ENCODE measurements at regions not wholly inside any gene's neighbourhood (a gene's known extent, or its start where the extent isn't known, plus 50 kb on each side); places are given as distances from the start of the nearest gene placed in this dataset.
A peak's percentile ranks its signal among the peaks of the same experiment; 100 is the strongest.
"Not testable (repeated sequence)": the region's sequence is repeated elsewhere in the genome, so short reads cannot be mapped to it uniquely, and the experiment has no call there.

DNA sequence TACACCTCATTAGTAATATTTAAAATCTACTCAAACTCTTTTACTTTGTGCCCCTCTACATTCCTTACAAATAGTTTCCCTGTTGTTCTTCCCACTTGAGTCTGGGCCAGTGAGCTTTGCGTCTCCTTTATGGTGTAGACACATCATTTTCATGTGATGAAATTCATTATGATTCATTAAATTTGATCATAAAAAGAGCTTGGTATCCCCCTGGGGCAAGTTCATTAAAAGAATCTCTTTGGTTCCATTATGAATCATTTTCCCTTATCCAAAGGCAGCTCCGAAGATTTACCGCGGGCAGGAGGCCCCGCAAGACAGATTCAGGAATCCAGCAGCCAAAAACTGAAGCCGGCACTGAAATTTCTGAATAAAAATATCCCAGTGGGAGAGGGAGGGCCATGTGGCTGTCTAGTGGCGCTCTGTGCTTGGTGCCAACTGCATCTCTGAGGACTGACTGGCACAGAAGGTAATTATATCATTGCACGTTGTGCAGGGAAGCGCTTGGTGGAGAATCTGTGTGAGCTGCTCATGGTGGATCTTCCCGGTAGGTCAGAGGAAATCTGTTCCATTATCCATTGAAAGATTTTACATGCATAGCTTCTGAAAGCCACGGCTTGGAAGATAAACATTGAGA lies 151.4 kb upstream of the PITRM1 start:
- no peak for DNase-seq (ENCODE audit: low read depth)
- TF ChIP-seq MYC (IDR thresholded peaks at IDR 0.05; ENCODE audit: low read depth, low read length) = no peak
- TF ChIP-seq, protein P1, sequence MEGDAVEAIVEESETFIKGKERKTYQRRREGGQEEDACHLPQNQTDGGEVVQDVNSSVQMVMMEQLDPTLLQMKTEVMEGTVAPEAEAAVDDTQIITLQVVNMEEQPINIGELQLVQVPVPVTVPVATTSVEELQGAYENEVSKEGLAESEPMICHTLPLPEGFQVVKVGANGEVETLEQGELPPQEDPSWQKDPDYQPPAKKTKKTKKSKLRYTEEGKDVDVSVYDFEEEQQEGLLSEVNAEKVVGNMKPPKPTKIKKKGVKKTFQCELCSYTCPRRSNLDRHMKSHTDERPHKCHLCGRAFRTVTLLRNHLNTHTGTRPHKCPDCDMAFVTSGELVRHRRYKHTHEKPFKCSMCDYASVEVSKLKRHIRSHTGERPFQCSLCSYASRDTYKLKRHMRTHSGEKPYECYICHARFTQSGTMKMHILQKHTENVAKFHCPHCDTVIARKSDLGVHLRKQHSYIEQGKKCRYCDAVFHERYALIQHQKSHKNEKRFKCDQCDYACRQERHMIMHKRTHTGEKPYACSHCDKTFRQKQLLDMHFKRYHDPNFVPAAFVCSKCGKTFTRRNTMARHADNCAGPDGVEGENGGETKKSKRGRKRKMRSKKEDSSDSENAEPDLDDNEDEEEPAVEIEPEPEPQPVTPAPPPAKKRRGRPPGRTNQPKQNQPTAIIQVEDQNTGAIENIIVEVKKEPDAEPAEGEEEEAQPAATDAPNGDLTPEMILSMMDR (IDR thresholded peaks at IDR 0.05; ENCODE audit: low read depth, low read length) = no peak
- TF ChIP-seq, protein P2, sequence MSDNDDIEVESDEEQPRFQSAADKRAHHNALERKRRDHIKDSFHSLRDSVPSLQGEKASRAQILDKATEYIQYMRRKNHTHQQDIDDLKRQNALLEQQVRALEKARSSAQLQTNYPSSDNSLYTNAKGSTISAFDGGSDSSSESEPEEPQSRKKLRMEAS (IDR thresholded peaks at IDR 0.05; ENCODE audit: low read depth, low read length) = no peak
- no peak for TF ChIP-seq POLR2A (IDR thresholded peaks at IDR 0.05; ENCODE audit: extremely low read depth, insufficient read length)
- H3K4me3 ChIP-seq (ENCODE audit: low read depth, low read length) = no peak overlapping the region

DNA sequence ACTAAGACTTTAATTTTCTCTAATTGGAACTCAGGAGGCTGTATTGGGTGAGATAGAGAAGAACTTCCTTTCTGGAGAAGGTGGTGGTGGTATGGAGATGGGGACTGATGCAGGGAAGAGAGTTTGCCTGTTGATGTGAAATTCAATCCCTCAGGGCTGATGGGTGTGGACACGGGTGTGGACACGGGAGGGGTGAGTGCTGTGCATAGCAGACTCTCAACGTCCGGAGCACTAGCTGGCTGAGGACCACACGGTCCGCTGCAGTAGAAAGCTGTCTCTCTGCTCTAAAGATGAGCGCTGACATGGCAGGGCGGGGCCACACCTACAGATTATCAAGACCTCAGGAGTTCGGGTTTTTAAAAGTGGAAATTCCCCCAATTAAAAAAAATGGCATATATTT lies 148.5 kb upstream of the PITRM1 start:
- H3K4me3 ChIP-seq (ENCODE audit: low read depth, low read length) = no peak overlapping the region
- TF ChIP-seq, protein P1 (IDR thresholded peaks at IDR 0.05; ENCODE audit: low read depth, low read length) = no peak
- DNase-seq (ENCODE audit: low read depth) = no peak

DNA sequence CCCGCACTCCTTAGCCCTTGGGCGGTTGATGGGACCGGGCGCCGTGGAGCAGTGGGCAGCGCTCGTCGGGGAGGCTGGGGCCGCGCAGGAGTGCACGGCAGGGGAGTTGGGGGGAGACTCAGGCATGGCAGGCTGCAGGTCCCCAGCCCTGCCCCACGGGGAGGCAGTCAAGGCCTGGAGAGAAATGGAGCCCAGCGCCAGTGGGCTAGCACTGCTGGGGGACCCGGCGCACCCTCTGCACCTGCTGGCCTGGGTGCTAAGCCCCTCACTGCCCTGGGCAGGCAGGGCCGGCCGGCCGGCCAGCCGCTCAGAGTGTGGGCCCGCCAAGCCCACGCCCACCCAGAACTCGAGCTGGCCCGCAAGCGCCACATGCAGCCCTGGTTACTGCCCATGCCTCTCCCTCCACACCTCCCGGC lies 147.2 kb upstream of the PITRM1 start:
- no peak overlapping the region for H3K4me3 ChIP-seq (ENCODE audit: low read depth, low read length)
- no peak for DNase-seq (ENCODE audit: low read depth)
- TF ChIP-seq, protein P2 (IDR thresholded peaks at IDR 0.05; ENCODE audit: low read depth, low read length) = no peak
- TF ChIP-seq MYC (IDR thresholded peaks at IDR 0.05; ENCODE audit: low read depth, low read length) (no peak), POLR2A (IDR thresholded peaks at IDR 0.05; ENCODE audit: extremely low read depth, insufficient read length) (no peak)
- TF ChIP-seq, protein P1 (IDR thresholded peaks at IDR 0.05; ENCODE audit: low read depth, low read length) = no peak

DNA sequence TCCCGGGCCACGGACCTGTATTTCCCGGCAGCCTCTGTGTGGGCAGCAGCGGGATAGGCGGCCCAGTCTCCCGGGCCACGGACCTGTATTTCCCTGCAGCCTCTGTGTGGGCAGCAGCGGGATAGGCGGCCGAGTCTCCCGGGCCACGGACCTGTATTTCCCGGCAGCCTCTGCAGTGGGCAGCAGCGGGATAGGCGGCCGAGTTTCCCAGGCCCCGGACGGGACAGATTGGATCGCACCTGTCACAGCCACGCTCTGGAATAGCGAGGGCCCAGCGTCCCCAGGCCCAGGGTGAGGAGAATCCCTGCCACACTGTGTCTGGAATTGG lies 145.9 kb upstream of the PITRM1 start:
- not testable (repeated sequence) for H3K4me3 ChIP-seq (ENCODE audit: low read depth, low read length); DNase-seq (ENCODE audit: low read depth)

GRCh38 chr10:3317553-3318479 lies 145.2 kb upstream of the PITRM1 start:
- H3K4me3 ChIP-seq (ENCODE audit: low read depth, low read length) = not testable (repeated sequence)

DNA sequence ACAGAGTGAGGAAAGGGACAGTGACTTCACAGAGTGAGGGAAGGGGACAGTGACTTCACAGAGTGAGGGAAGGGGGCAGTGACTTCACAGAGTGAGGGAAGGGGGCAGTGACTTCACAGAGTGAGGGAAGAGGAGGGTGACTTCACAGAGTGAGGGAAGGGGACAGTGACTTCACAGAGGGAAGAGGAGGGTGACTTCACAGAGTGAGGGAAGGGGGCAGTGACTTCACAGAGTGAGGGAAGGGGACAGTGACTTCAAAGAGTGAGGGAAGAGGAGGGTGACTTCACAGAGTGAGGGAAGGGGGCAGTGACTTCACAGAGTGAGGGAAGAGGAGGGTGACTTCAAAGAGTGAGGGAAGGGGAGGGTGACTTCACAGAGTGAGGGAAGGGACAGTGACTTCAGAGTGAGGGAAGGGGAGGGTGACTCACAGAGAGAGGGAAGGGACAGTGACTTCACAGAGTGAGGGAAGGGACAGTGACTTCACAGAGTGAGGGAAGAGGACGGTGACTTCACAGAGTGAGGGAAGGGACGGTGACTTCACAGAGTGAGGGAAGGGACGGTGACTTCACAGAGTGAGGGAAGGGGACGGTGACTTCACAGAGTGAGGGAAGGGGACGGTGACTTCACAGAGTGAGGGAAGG lies 142.0 kb upstream of the PITRM1 start:
- not testable (repeated sequence) for DNase-seq (ENCODE audit: low read depth); H3K4me3 ChIP-seq (ENCODE audit: low read depth, low read length)

More at GRCh38 chr10:3317553-3318479, 145.2 kb upstream of the PITRM1 start:
- DNase-seq (ENCODE audit: low read depth) = not testable (repeated sequence)

DNA sequence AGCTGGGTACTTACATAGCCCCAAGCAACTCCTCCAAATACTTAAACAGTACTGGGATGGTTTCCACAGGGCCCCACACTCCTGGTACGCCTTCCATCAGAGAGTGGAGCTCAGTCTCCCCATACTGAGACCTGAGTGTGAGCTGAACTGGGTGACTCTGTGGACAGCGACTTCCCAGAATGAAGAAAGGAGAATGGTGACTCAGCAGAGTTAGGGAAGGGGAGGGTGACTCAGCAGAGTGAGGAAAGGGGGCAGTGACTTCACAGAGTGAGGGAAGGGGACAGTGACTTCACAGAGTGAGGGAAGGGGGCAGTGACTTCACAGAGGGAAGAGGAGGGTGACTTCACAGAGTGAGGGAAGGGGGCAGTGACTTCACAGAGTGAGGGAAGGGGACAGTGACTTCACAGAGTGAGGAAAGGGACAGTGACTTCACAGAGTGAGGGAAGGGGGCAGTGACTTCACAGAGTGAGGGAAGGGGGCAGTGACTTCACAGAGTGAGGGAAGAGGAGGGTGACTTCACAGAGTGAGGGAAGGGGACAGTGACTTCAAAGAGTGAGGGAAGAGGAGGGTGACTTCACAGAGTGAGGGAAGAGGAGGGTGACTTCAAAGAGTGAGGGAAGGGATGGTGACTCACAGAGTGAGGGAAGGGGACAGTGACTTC lies 141.3 kb upstream of the PITRM1 start:
- DNase-seq (ENCODE audit: low read depth) = peak; percentile 65
- H3K4me3 ChIP-seq (ENCODE audit: low read depth, low read length) = not testable (repeated sequence)

DNA sequence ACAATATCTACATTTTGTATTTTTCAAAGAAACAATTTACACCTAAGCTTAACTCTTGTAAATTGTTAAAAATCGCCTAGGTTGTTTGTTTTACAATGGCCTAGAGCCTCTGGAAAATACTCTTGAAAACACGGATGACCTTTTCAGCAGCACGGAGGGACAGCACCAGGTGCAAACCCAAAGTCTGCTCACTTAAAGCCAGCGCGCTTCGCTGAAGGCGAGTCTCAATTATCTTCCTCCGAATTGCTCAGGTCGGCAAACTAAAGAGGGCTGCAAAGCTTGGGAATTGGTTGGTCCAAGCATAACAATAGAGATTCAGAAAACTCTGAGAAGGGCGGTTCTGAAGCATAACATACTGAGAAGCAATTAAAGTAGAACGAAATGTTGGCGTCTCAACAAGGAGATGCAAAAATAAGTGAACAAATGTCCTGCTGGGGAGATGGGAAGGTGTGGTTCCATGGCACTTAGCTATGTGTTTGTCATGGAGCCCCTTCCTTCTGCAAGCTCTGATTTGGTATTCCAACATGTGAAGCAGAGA lies 139.9 kb upstream of the PITRM1 start:
- no peak overlapping the region for H3K4me3 ChIP-seq (ENCODE audit: low read depth, low read length)
- no peak for DNase-seq (ENCODE audit: low read depth)
- TF ChIP-seq, protein P1 (IDR thresholded peaks at IDR 0.05; ENCODE audit: low read depth, low read length) = no peak
- TF ChIP-seq POLR2A (IDR thresholded peaks at IDR 0.05; ENCODE audit: extremely low read depth, insufficient read length) (no peak), MYC (IDR thresholded peaks at IDR 0.05; ENCODE audit: low read depth, low read length) (no peak)
- TF ChIP-seq, protein P2 (IDR thresholded peaks at IDR 0.05; ENCODE audit: low read depth, low read length) = no peak
